Left lobe of liver (tissue), 2 donors: ENCODE measurements at regions not wholly inside any gene's neighbourhood (a gene's known extent, or its start where the extent isn't known, plus 50 kb on each side); places are given as distances from the start of the nearest gene placed in this dataset.
"Not testable (repeated sequence)": the region's sequence is repeated elsewhere in the genome, so short reads cannot be mapped to it uniquely, and the experiment has no call there.

Experiments
- ATAC-seq: fragments of 200-7000 bp; cut with Tn5 transposase; one replicate; pipeline ENCODE4 v1.9.1; 2020; ENCODE audit warnings: mild to moderate bottlenecking, moderate library complexity
- DNase-seq: peaks from one replicate; pipeline ENCODE4 v3.0.0-alpha.2; 2020; ENCODE audit warnings: low spot score
- donor health status: DM: no; HTN: no; CAD: no; lungs with moderate emphysema.
- donor health status: DM: no; HTN: yes; CAD: no.

GRCh38 chr5:104646416-104646815 lies 1083.8 kb upstream of the NUDT12 start:
- no peak for DNase-seq
- no peak for ATAC-seq

DNA sequence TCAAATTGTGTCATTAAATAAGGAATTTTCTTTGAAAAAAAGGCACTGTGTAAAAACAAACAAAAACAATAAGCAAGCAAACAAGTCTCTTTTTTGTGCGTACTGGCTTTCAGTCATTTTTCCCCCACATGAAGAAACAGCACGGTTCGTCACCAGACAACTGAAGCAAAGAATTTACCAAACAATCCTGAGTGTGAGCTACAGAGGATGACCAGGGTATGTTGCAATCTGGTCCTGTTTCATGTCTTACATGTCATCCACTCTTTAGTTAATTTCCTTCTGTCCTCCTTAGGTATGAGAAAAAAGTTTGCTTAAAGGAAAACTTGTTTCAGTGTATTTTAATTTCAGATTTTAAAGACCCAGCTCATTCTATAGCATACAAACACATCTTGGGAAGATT lies 1080.7 kb upstream of the NUDT12 start:
- no peak for ATAC-seq
- DNase-seq: no peak

DNA sequence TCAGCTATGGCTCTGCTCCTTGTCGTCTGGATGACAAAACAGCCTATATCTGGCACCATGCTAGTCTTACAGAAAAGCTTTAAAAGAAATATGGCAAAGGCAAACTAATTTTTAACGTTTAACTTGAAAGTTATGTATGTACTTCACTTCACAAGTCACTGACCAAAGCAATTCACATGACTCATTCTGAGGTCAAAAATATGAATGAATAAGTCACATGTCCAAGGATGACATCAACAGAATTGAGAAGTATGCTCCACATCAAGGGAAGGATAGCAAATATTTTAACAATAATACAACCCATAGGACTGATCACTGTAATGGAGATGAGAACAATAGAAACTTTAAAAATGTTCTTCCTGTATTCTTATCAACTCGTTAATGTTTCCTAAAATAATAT lies 1072.6 kb upstream of the NUDT12 start:
- ATAC-seq (no peak), DNase-seq (no peak)

GRCh38 chr5:104628911-104629310 lies 1066.3 kb upstream of the NUDT12 start:
- ATAC-seq (no peak), DNase-seq (no peak)

GRCh38 chr5:104626122-104626521 lies 1063.5 kb upstream of the NUDT12 start:
- ATAC-seq (no peak), DNase-seq (no peak)

DNA sequence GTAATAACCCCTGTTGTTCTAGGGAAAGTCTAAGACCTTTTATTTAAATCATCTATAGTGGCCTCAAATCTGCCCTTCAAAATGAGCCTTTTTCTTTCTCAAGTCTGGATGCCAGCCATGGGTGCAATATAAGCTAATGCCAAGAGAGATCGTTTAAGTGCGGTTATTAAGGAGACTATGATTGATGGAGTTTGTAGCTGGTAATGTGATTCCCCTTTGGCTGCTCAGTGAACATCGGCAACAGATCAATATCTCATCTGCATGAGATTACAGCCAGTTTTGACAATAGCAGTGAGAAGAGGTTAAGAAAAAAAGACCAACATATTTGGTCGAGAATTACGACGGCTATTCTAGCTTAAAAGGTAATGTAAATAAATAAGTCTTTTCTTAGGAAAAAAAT lies 1049.4 kb upstream of the NUDT12 start:
- ATAC-seq (no peak), DNase-seq (no peak)

GRCh38 chr5:104611135-104611767 lies 1048.7 kb upstream of the NUDT12 start:
- DNase-seq: no peak
- ATAC-seq: no peak

DNA sequence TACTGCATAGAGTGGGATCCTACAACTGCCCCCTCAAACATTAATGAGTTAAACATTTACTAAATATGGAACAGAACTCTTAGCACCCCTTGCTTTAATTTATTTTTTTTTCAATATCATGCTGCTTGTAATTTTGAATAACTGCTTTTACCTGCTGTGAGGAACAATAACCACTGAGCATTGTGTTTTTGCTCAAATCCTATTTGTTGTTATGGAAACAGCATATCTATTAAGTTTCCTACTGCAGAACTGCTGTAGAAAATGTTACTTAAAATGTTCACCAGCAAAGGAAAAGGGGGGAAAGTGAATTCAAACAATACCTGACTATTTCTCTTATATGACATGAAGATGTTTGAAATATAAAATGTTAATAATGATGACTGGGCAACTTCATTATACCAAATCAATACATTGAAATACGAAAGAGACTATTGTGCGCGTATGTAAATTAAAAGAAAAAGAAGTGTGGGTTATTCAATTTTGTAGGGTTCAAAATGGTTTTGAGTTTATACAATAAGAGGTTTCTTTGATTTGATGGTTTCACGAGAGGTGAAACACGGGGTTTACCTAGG lies 1043.8 kb upstream of the NUDT12 start:
- no peak for ATAC-seq

DNA sequence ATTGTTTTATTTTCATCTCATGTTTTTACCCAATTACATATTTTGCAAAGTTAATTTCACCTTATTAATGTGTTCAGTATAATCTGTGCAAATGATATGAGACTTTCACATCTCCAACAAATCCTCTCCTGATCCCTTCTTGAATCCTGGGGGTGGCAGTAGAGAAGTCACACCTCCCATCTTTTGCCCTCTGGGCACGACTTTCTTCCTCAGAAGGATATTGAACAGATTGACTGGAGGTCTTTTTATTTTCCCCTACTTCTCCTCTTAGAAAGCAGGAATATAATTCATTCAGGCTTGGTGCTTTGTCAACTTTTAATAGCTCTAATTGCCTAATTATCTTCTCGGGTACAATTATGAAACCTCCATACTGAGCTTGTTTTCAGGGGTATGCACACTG lies 1037.1 kb upstream of the NUDT12 start:
- DNase-seq (no peak), ATAC-seq (no peak)

More for the DNA sequence above, 1043.8 kb upstream of the NUDT12 start:
- DNase-seq: no peak

- ATAC-seq (no peak), DNase-seq (no peak)
These were observed 1035.7 kb upstream of the NUDT12 start for GRCh38 chr5:104598285-104598684.

DNA sequence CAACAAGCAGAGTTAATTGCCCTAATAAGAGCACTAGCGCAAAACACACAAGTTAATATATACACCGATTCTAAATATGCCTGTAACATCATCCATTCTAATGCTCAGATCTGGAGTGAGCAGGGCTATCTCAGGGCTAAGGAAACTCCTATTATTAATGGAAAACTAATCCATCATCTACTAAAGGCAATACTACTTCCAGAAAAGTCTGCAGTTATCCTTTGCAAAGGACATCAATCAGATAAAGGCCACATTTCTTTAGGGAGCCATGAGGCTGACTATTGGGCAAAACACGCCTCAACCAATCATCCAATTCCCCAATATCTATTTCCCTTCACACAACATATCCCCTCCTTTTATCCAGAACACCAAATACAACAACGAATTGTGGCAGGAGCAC lies 1032.3 kb upstream of the NUDT12 start:
- no peak for DNase-seq
- ATAC-seq: no peak

DNA sequence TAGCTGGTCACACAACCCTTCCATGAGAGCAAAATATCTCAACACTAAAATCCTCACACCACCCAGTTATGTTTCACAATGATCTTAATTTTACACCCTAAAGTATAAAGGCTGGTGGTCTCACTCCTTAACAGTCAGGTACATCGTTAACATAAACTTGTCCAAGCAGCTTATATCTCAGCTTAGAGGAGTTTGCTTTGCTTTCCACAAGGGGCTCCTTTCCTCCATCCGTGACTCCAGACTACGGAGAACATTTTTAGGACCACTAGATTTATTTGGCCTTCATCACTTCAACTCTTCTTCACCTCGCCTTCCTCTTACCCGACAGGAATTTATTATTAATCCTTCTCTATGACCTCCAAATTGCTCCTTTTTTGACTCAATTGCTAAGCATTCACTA lies 1014.1 kb upstream of the NUDT12 start:
- DNase-seq (no peak), ATAC-seq (no peak)

DNA sequence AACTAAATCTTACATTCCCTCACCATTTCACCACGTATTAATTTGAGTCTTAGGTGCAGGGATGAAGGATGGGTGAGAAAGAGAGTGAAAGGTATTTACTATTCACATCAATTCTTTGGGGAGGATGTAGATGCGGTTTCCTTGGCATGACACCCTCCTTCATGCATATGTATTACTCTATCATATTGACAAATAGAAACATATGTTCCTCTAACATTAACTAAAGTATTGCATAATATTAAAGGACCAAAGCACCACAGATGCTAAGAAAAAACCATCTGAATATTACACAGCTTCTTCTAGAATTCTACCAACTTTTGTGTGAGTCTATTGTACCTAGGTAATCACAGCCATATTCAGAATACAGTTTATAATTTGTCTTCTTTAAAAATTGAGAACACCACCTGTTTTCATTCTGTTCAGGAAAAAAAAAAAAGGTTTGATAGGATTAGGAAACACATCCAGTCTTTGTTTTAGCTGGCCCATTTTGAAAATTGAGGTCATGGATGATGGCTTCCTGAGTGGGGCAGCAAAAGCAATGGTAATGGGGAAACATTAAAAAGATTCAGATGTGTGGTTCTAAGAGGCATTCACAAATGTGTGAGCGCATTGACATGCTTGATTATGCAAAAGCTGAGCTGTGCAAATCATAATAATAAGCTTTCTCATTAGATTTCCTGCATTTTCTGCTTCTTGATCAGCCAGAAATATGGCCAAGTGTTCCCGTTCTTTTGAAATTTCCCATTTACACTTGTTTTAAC lies 1011.5 kb upstream of the NUDT12 start:
- DNase-seq (no peak), ATAC-seq (no peak)

GRCh38 chr5:104569621-104570020 lies 1007.0 kb upstream of the NUDT12 start:
- ATAC-seq (no peak), DNase-seq (no peak)

DNA sequence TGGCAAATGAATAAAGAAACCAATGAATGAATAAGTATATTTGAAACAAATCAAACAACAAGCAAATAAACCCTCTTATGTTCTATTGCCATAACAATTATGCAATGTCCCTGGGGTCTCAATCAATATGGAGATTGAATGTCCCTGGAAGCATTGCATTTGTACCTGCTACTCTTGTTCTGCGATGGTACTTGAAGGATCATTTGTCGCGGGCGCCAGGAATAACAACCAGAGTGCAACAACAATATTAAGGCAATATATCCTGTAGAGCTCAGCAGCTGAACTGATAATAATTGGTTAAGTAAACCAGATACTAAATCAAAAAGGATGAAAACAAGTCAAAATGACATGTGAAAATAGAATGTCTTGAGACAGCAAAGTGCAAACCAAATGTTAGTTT lies 1001.9 kb upstream of the NUDT12 start:
- no peak for DNase-seq
- no peak for ATAC-seq

DNA sequence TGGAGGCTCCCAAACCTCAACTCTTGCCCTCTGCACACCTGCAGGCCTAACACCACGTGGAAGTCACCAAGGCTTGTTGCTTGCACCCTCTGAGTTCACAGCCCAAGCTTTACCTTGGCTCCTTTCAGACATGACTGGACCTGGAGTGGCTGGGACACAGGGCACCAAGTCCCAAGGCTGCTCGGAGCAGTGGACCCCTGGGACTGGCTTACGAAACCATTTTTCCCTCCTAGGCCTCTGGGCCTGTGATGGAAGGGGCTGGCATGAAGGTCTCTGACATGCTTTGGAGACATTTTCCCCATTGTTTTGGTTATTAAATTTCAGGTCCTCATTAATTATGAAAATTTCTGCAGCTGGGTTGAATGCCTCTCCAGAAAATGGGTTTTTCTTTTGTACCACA lies 994.4 kb upstream of the NUDT12 start:
- ATAC-seq: no peak
- DNase-seq: no peak

GRCh38 chr5:104551628-104552027 lies 989.0 kb upstream of the NUDT12 start:
- DNase-seq: no peak

GRCh38 chr5:104546871-104547270 lies 984.3 kb upstream of the NUDT12 start:
- not testable (repeated sequence) for ATAC-seq, DNase-seq

More at GRCh38 chr5:104551628-104552027, 989.0 kb upstream of the NUDT12 start:
- no peak for ATAC-seq

- ATAC-seq (no peak), DNase-seq (no peak)
These were observed 978.7 kb upstream of the NUDT12 start for GRCh38 chr5:104541141-104541785.

DNA sequence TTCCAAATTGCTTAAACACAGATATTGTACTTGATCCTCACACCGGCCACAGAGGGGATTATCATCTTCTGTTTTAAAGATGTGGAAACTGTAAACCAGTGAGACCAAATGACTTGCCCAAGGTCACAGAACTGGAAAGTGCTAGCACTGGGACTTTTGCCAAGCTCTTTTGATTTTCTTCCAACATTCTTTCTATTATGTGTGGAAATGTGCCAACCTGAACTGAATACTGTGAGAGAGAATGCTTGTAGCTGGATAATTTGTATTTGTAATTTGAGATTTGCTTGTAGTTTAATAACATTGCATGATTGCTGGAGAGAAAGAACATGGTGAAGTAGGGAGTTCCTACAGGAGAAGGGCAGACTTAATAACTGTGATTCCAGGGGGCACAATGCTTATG lies 977.9 kb upstream of the NUDT12 start:
- ATAC-seq (no peak), DNase-seq (no peak)

DNA sequence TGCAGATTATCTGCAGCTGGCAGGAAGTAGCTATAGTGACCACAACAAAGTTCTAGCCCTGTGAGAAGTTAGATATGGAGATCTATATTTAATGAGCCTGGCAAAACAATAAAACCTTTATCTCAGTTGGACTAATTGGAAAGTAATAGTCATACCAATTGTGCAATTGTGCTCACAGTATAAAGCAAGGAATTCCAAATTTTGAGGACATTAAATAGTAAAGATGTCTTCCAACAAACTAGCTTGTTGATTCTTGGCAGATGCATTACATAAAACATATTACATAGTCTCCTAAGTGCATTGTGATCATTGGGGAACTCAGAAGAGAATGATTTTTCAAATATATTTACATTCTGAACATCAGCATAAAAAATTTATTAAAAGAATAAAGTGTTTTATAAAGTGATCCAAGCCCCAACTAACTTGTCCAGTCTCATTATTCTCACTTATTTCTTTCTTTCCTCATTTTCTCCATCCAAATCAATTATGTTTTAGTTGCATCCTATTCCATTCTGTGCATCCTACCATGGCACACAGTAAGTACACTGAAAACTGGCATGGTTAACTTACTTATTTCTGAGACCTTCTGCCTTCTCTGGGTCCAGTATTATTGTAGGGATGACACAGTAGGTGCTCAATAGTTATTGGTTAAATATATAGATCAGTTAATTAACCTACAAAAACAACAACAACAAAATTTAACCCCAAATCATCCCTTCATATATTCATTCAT lies 977.2 kb upstream of the NUDT12 start:
- DNase-seq (no peak), ATAC-seq (no peak)
